Aorta (tissue), 5 donors: ENCODE measurements at regions not wholly inside any gene's neighbourhood (a gene's known extent, or its start where the extent isn't known, plus 50 kb on each side); places are given as distances from the start of the nearest gene placed in this dataset.

ENCODE experiments used
- ATAC-seq: fragments of 200-7000 bp; cut with Tn5 transposase; one replicate; pipeline ENCODE4 v1.9.1; 2022; ENCODE audit warnings: moderate library complexity; ENCODE audit not compliant: low FRiP score
- DNase-seq, 2 donors: peaks; one replicate each; pipeline ENCODE4 v3.0.0-alpha.2; 2020
- H3K27ac ChIP-seq, 2 donors: one replicate each; pipeline ENCODE4 v1.5.1; 2013; ENCODE audit warnings: low read length in 2 of 2, mild to moderate bottlenecking in 2 of 2, moderate library complexity in 2 of 2, control low read depth in 1 of 2, inconsistent platforms in 1 of 2, low read depth in 1 of 2
- H3K27me3 ChIP-seq, 2 donors: one replicate each; pipeline ENCODE4 v1.6.1; 2013; ENCODE audit warnings: control low read depth in 1 of 2, low read length in 1 of 2, mild to moderate bottlenecking in 1 of 2, moderate library complexity in 1 of 2; ENCODE audit not compliant: insufficient read depth in 2 of 2, control insufficient read depth in 1 of 2
- H3K36me3 ChIP-seq, 2 donors: one replicate each; pipeline ENCODE4 v1.6.1; 2013; ENCODE audit warnings: control low read depth in 1 of 2, low read length in 1 of 2, mild to moderate bottlenecking in 1 of 2; ENCODE audit not compliant: insufficient read depth in 2 of 2, control insufficient read depth in 1 of 2
- H3K4me1 ChIP-seq, 2 donors: one replicate each; pipeline ENCODE4 v1.6.1; 2013; ENCODE audit warnings: low read length in 2 of 2, control low read depth in 1 of 2, mild to moderate bottlenecking in 1 of 2, moderate library complexity in 1 of 2; ENCODE audit not compliant: insufficient read depth in 2 of 2, control insufficient read depth in 1 of 2
- H3K4me3 ChIP-seq, 2 donors: one replicate each; pipeline ENCODE4 v1.5.1; 2013; ENCODE audit warnings: low read length in 2 of 2, control low read depth in 1 of 2, mild to moderate bottlenecking in 1 of 2
- H3K9me3 ChIP-seq: one replicate; pipeline ENCODE4 v1.6.1; 2013; ENCODE audit warnings: mild to moderate bottlenecking, low read length; ENCODE audit not compliant: control insufficient read depth
- WGBS, 2 donors: extraction: QIAGEN DNeasy Blood & Tissue Kit; methylation state at CpG; one replicate each; pipeline ENCODE4 v1.1.7; 2013; 5-methylcytosine and 5-hydroxymethylcytosine counted together
- intact Hi-C, 2 donors: fragments of 100-400 bp; cut with DNase I; formaldehyde crosslinking; loops; one replicate each; pipeline versions ENCODE4 v1.14.2 to v1.15.0; 2022
- donor health status: healthy with polysubstance abuse.
- donor health status: Bipolar disorder and iron deficiency.
- donor health status: DM: no; HTN: no; CAD: no.
- donor health status: DM: no; HTN: no; CAD: no.
- donor health status: DM: yes; HTN: yes; CAD: no.

- Histone ChIP-seq H3K9me3 (no peaks in the 10 kb centered on the region), H3K27ac (no peak overlapping the region), H3K4me3 (no peak overlapping the region), H3K36me3 (no peaks in the 10 kb centered on the region), H3K27me3 (no peaks in the 10 kb centered on the region), H3K4me1 (no peaks in the 10 kb centered on the region)
- ATAC-seq = no peak
- intact Hi-C loops = no loop called here
- 96 to 98% methylated on average over 5 of the region's 5 CpGs for WGBS, 2 donors
- no peak for DNase-seq
Measured at GRCh38 chr10:71032887-71033286, 144.5 kb upstream of the PCBD1 start.

GRCh38 chr10:71033396-71033980 lies 145.1 kb upstream of the PCBD1 start:
- no peaks in the 10 kb centered on the region for H3K9me3 ChIP-seq
- H3K27me3 ChIP-seq = no peaks in the 10 kb centered on the region
- H3K27ac ChIP-seq = no peak overlapping the region
- no peak for ATAC-seq
- WGBS, 2 donors = 86 to 89% methylated on average over 16 of the region's 16 CpGs
- H3K4me3 ChIP-seq = no peak overlapping the region
- intact Hi-C loops = no loop called here
- H3K4me1 ChIP-seq = no peaks in the 10 kb centered on the region
- DNase-seq = peak in 1 of 2 donors; percentile 50
- H3K36me3 ChIP-seq = no peaks in the 10 kb centered on the region

GRCh38 chr10:71035511-71036296 lies 147.3 kb upstream of the PCBD1 start:
- no peak for ATAC-seq
- intact Hi-C loops = no loop called here
- Histone ChIP-seq H3K27ac (no peak overlapping the region), H3K36me3 (no peaks in the 10 kb centered on the region), H3K27me3 (no peaks in the 10 kb centered on the region), H3K9me3 (no peaks in the 10 kb centered on the region), H3K4me3 (no peak overlapping the region), H3K4me1 (no peaks in the 10 kb centered on the region)
- WGBS, 2 donors = 74 to 77% methylated on average over 6 of the region's 6 CpGs
- DNase-seq = peak in 1 of 2 donors; percentile 33

GRCh38 chr10:71036297-71036966 lies 148.1 kb upstream of the PCBD1 start:
- intact Hi-C loops = no loop called here
- Histone ChIP-seq H3K4me3 (no peak overlapping the region), H3K9me3 (no peaks in the 10 kb centered on the region), H3K4me1 (no peaks in the 10 kb centered on the region), H3K27ac (no peak overlapping the region), H3K27me3 (no peaks in the 10 kb centered on the region), H3K36me3 (no peaks in the 10 kb centered on the region)
- ATAC-seq (no peak), DNase-seq (no peak)
- 74 to 76% methylated on average over 8 of the region's 8 CpGs for WGBS, 2 donors

- Histone ChIP-seq H3K4me1 (no peaks in the 10 kb centered on the region), H3K4me3 (no peak overlapping the region), H3K9me3 (no peaks in the 10 kb centered on the region), H3K27ac (no peak overlapping the region), H3K27me3 (no peaks in the 10 kb centered on the region), H3K36me3 (no peaks in the 10 kb centered on the region)
- WGBS, 2 donors = 64% methylated on average over 3 of the region's 3 CpGs
- intact Hi-C loops = no loop called here
- ATAC-seq (no peak), DNase-seq (peak in 1 of 2 donors; percentile 27)
Measured at GRCh38 chr10:71038091-71038633, 149.8 kb upstream of the PCBD1 start.

GRCh38 chr10:71038921-71039320 lies 150.6 kb upstream of the PCBD1 start:
- intact Hi-C loops = no loop called here
- H3K36me3 ChIP-seq = no peaks in the 10 kb centered on the region
- H3K9me3 ChIP-seq = no peaks in the 10 kb centered on the region
- DNase-seq (peak in 1 of 2 donors; percentile 57), ATAC-seq (no peak)
- no peak overlapping the region for H3K27ac ChIP-seq
- no peaks in the 10 kb centered on the region for H3K4me1 ChIP-seq
- 96 to 100% methylated on average over 2 of the region's 2 CpGs for WGBS, 2 donors
- H3K4me3 ChIP-seq = no peak overlapping the region
- no peaks in the 10 kb centered on the region for H3K27me3 ChIP-seq

GRCh38 chr10:71039551-71039950 lies 151.2 kb upstream of the PCBD1 start:
- DNase-seq (peak in 1 of 2 donors; percentile 43), ATAC-seq (no peak)
- Histone ChIP-seq H3K27ac (no peak overlapping the region), H3K27me3 (no peaks in the 10 kb centered on the region), H3K9me3 (no peaks in the 10 kb centered on the region), H3K4me3 (no peak overlapping the region), H3K4me1 (no peaks in the 10 kb centered on the region), H3K36me3 (no peaks in the 10 kb centered on the region)
- 90 to 91% methylated on average over 9 of the region's 9 CpGs for WGBS, 2 donors
- intact Hi-C loops = no loop called here

- H3K9me3 ChIP-seq = no peaks in the 10 kb centered on the region
- no peak overlapping the region for H3K4me3 ChIP-seq
- H3K4me1 ChIP-seq = no peaks in the 10 kb centered on the region
- 76 to 79% methylated on average over 4 of the region's 4 CpGs for WGBS, 2 donors
- no peak for ATAC-seq
- H3K36me3 ChIP-seq = no peaks in the 10 kb centered on the region
- H3K27me3 ChIP-seq = no peaks in the 10 kb centered on the region
- intact Hi-C loops = no loop called here
- H3K27ac ChIP-seq = no peak overlapping the region
- DNase-seq = no peak
Measured at GRCh38 chr10:71040343-71040742, 152.0 kb upstream of the PCBD1 start.
